ENCODE measurements at regions not wholly inside any gene's neighbourhood (a gene's known extent, or its start where the extent isn't known, plus 50 kb on each side); places are given as distances from the start of the nearest gene placed in this dataset.

GRCh38 chr3:44104668-44105321 lies 136.9 kb upstream of the TOPAZ1 start:
- Histone ChIP-seq H4K8ac (replicated peaks; ENCODE audit: insufficient read length, low read depth, low read length) (no peak overlapping the region), H3K18ac (ENCODE audit: insufficient read length, low read depth, low read length) (no peak overlapping the region), H2BK5ac (ENCODE audit: insufficient read length, low read length) (no peak overlapping the region), H3K79me2 (ENCODE audit: insufficient read depth, low read length) (no peaks in the 10 kb centered on the region), H2BK15ac (ENCODE audit: low read depth, low read length) (no peak overlapping the region), H3K14ac (ENCODE audit: insufficient read depth, low read length) (no peak overlapping the region), H3K56ac (ENCODE audit: insufficient read length, low read depth, low read length) (no peak overlapping the region), H3K79me1 (ENCODE audit: insufficient read depth, low read depth, low read length, poor library complexity, severe bottlenecking) (no peaks in the 10 kb centered on the region), H2AFZ (ENCODE audit: low read length) (no peak overlapping the region), H4K20me1 (ENCODE audit: control insufficient read depth, insufficient read depth, insufficient read length) (no peaks in the 10 kb centered on the region), H3T11ph (ENCODE audit: low read length) (no peak overlapping the region), H2BK20ac (ENCODE audit: low read depth, low read length, poor library complexity, severe bottlenecking) (no peak overlapping the region), H3K27me3 (ENCODE audit: insufficient read depth, low read length) (no peaks in the 10 kb centered on the region), H3K4ac (ENCODE audit: low read depth, low read length) (no peak overlapping the region), H3K9me3 (ENCODE audit: control insufficient read depth, low read depth, low read length) (no peaks in the 10 kb centered on the region), H3K9ac (ENCODE audit: extremely low read depth, insufficient read length, low read length) (no peak overlapping the region), H2BK120ac (ENCODE audit: low read depth, low read length, poor library complexity, severe bottlenecking) (no peak overlapping the region), H2AK5ac (ENCODE audit: insufficient read length, low read length) (no peak overlapping the region), H3K27ac (ENCODE audit: insufficient read length, low read depth, low read length) (no peak overlapping the region), H3K23me2 (ENCODE audit: insufficient read length, low read depth, low read length, poor library complexity, severe bottlenecking) (no peaks in the 10 kb centered on the region), H4K91ac (ENCODE audit: insufficient read length, low read depth, low read length) (no peak overlapping the region), H4K5ac (ENCODE audit: insufficient read length, low read depth, low read length) (no peak overlapping the region), H2BK12ac (ENCODE audit: insufficient read length, low read depth, low read length) (no peak overlapping the region), H3K4me1 (ENCODE audit: insufficient read depth, low read length) (no peaks in the 10 kb centered on the region; the same call in 1 of the 2 replicates), H3K4me2 (ENCODE audit: insufficient read depth, insufficient read length, low read length) (no peak overlapping the region), H3K23ac (ENCODE audit: insufficient read length, low read depth, low read length) (no peak overlapping the region)
- WGBS (ENCODE audit: extremely low coverage, insufficient read length, low lambda C conversion rate): no CpG with 5 or more reads among the region's 4 CpGs
- Mint-ChIP-seq H3K4me1 (peaks cover 15 to 16% of the 10 kb centered on the region in 2 experiments), H3K36me3 (ENCODE audit: insufficient read depth in 1 of 3, low read depth in 3 of 3) (no peaks in the 10 kb centered on the region), H3K4me3 (no peak overlapping the region), H3K27me3 (ENCODE audit: low read depth) (no peaks in the 10 kb centered on the region; the same call in 1 of the 2 replicates), H3K27ac (no peak overlapping the region), H3K9me3 (no peaks in the 10 kb centered on the region)
- TF ChIP-seq, protein P1, sequence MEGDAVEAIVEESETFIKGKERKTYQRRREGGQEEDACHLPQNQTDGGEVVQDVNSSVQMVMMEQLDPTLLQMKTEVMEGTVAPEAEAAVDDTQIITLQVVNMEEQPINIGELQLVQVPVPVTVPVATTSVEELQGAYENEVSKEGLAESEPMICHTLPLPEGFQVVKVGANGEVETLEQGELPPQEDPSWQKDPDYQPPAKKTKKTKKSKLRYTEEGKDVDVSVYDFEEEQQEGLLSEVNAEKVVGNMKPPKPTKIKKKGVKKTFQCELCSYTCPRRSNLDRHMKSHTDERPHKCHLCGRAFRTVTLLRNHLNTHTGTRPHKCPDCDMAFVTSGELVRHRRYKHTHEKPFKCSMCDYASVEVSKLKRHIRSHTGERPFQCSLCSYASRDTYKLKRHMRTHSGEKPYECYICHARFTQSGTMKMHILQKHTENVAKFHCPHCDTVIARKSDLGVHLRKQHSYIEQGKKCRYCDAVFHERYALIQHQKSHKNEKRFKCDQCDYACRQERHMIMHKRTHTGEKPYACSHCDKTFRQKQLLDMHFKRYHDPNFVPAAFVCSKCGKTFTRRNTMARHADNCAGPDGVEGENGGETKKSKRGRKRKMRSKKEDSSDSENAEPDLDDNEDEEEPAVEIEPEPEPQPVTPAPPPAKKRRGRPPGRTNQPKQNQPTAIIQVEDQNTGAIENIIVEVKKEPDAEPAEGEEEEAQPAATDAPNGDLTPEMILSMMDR (conservative IDR thresholded peaks at IDR 0.05): no peak
- DNase-seq: no peak

Measured in H9 (cell line).